SU-DHL-6 (cell line): ENCODE measurements at regions not wholly inside any gene's neighbourhood (a gene's known extent, or its start where the extent isn't known, plus 50 kb on each side); places are given as distances from the start of the nearest gene placed in this dataset.

Source experiments
- CTCF ChIP-seq: fragments of 200-600 bp; sonication (generic); IDR thresholded peaks from one replicate; pipeline ENCODE4 v1.5.1; 2017; ENCODE audit warnings: antibody characterized with exemption, mild to moderate bottlenecking, low read length, moderate library complexity; ENCODE audit not compliant: insufficient read depth, poor library complexity, severe bottlenecking
- EZH2phosphoT487 ChIP-seq: fragments of 200-600 bp; sonication (generic), shearing (Covaris generic); conservative IDR thresholded peaks from 2 replicates; pipeline ENCODE4 v1.6.1; 2018; ENCODE audit warnings: mild to moderate bottlenecking, antibody characterized with exemption, low read length, moderate library complexity, mixed read lengths

GRCh38 chr6:148164645-148165044 is 178.0 kb upstream of the SASH1 start:
- TF ChIP-seq CTCF (no peak), EZH2phosphoT487 (no peak)
